ENCODE measurements at regions not wholly inside any gene's neighbourhood (a gene's known extent, or its start where the extent isn't known, plus 50 kb on each side); places are given as distances from the start of the nearest gene placed in this dataset.

GRCh38 chr11:109981031-109981636 is 112.1 kb upstream of the ZC3H12C start:
- TF ChIP-seq TEAD4 (IDR thresholded peaks at IDR 0.05) = no peak
- no peak for TF ChIP-seq YY1 (IDR thresholded peaks at IDR 0.05; ENCODE audit: low read depth)
- no peak for TF ChIP-seq TAF1 (IDR thresholded peaks at IDR 0.05; ENCODE audit: low read depth)
- no peak for TF ChIP-seq MAX (IDR thresholded peaks at IDR 0.05)
- no peak for TF ChIP-seq REST (IDR thresholded peaks at IDR 0.05; ENCODE audit: low read depth)
- TF ChIP-seq USF1 (IDR thresholded peaks at IDR 0.05) = no peak
- no peak for TF ChIP-seq EGR1 (IDR thresholded peaks at IDR 0.05)

All from Ishikawa (cell line).